ENCODE measurements at regions not wholly inside any gene's neighbourhood (a gene's known extent, or its start where the extent isn't known, plus 50 kb on each side); places are given as distances from the start of the nearest gene placed in this dataset.

DNA sequence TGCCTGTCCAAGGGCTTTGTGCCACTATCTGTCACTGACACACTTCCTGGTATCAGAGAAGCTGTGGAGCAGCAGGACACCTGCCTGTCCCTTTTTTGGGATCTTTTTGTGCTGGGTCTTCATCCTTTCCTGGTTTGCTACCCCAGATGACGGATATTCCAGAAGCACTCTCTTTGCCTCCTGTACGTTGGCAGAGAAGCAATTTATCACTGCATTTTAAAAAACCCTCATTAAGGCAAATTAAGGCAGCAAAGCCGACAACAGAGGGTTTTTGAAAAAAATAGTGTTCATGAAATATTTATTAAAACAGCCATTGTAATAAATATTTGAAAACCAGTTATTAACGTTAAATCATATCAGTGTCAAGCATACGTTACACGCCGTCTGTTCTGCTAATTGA, 209.6 kb upstream of the NTM start:
- TF ChIP-seq, protein P1, sequence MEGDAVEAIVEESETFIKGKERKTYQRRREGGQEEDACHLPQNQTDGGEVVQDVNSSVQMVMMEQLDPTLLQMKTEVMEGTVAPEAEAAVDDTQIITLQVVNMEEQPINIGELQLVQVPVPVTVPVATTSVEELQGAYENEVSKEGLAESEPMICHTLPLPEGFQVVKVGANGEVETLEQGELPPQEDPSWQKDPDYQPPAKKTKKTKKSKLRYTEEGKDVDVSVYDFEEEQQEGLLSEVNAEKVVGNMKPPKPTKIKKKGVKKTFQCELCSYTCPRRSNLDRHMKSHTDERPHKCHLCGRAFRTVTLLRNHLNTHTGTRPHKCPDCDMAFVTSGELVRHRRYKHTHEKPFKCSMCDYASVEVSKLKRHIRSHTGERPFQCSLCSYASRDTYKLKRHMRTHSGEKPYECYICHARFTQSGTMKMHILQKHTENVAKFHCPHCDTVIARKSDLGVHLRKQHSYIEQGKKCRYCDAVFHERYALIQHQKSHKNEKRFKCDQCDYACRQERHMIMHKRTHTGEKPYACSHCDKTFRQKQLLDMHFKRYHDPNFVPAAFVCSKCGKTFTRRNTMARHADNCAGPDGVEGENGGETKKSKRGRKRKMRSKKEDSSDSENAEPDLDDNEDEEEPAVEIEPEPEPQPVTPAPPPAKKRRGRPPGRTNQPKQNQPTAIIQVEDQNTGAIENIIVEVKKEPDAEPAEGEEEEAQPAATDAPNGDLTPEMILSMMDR (IDR thresholded peaks at IDR 0.05) = no peak
- no peak for ATAC-seq (ENCODE audit: low FRiP score)
- no peak for DNase-seq (ENCODE audit: low spot score)

DNA sequence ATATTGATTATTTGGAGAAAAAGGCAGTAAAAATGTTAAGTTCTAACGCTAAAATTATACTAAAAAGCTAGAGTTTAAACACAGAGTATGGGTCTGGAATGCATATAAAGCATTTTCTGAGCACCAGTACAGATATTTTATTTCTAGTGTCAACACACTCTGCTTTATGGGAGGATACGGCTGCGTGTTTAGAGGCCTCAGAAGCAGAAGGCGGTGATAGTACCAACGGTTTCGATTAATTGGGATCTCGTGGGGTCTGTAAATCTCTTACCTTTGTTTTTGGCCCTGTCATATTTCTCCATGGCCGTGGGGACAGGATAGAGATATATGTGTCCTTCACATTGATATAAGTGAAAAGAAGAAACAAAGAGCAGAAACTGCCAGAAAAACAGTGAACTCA, 206.8 kb upstream of the NTM start:
- no peak for ATAC-seq (ENCODE audit: low FRiP score)
- TF ChIP-seq, protein P1 (IDR thresholded peaks at IDR 0.05) = no peak

DNA sequence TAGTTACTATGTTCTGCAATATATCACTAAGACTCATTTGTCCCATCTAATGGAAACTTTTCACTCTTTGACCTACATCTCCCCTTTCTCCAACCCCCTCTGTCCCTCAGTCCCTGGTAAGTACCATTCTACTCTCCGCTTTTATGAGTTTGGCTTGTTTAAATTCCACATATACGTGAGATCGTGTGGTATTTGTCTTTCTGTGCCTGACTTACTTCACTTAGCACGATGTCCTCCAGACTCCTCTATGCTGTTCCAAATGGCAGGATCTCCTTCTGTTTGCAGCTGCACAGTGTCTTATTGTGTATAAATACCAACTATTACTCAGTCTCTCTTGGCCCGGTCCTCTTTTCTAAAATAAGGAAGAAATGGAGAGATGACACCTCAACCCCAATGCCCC, 205.4 kb upstream of the NTM start:
- ATAC-seq (ENCODE audit: low FRiP score) = no peak
- no peak for DNase-seq (ENCODE audit: low spot score)
- TF ChIP-seq, protein P1 (IDR thresholded peaks at IDR 0.05) = no peak

More for the DNA sequence above, 206.8 kb upstream of the NTM start:
- DNase-seq (ENCODE audit: low spot score) = no peak

DNA sequence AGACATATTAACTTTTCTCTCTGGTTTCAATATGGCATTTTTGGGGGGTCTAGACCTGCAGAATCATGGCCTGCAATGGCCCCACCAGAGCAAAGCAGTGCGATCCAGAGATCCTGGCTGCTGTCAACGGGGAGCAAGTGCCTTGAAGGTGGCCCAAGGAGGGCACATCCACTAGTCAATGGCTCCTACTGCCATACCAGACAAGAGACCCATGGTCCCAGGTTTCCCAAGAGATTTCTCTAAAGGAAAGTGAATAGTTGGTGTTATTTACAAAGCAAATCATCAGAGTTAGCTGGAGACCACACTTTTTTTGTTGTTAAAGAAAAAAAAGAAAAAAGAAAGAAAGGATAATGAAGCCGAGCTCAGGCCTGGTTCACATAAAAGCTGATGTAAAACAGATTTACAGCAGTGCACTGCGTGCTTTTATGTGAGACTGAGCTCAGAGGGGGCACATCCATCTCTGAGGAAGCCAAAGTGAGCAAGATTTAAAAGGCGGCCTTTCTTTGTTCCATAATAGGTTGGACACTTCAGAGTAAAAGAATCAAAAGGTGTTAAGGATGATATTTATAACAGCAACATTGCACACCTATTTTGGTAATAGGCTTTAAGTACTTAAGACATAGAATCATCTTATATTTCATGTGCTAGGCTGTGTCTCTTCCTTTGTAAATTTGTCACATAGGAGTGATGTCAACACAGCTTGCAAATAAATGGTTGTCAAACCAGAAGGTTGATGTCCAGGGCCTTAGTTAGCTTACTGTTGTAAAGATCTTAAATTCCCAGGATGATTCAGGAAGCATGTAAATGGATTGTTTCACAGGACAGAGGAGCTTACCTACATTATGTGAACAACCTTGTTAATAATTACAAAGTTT, 201.3 kb upstream of the NTM start:
- TF ChIP-seq, protein P1 (IDR thresholded peaks at IDR 0.05) = no peak
- no peak for ATAC-seq (ENCODE audit: low FRiP score)

DNA sequence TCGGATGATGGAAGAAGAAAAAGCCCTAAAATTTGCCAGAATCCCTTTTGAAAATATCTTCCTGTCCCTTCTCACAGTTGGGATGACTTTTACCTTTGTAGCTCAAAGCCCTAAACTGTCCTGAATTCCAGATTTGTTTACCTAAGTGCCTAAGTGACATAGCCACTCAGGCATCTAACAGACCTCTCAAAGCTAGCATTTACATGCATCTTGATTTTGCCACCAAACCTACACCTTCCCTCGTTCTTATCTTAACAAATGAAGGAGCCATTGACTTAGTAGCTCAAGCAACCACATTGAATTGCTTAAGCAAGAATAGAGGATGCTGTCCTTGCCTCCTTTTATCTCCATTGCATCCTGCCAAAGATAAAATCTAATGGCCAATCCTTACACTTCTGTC, 198.4 kb upstream of the NTM start:
- DNase-seq (ENCODE audit: low spot score) (no peak), ATAC-seq (ENCODE audit: low FRiP score) (no peak)
- TF ChIP-seq, protein P1 (IDR thresholded peaks at IDR 0.05) = no peak

More for the DNA sequence above, 201.3 kb upstream of the NTM start:
- DNase-seq (ENCODE audit: low spot score) = no peak

DNA sequence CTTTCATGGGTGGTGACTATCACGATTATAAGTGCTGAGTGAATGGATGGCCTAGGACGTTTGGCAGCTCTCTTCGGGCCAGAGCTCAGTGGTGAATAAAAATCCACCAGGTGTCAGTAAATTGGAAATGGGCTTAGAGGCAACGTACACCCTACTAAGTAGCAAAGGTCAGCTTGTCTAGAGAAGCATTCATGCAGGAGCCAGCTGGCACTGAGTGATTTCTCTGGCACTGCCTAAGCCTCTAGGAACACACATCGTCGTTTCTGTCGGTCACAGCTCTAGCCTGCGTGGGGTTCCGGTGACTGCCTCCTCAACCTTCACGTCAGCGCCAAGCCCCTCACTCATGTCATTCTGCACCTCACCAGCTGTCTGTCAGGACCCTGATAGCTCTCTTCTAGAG, 192.4 kb upstream of the NTM start:
- ATAC-seq (ENCODE audit: low FRiP score) (no peak), DNase-seq (ENCODE audit: low spot score) (no peak)
- TF ChIP-seq, protein P1 (IDR thresholded peaks at IDR 0.05) = no peak

DNA sequence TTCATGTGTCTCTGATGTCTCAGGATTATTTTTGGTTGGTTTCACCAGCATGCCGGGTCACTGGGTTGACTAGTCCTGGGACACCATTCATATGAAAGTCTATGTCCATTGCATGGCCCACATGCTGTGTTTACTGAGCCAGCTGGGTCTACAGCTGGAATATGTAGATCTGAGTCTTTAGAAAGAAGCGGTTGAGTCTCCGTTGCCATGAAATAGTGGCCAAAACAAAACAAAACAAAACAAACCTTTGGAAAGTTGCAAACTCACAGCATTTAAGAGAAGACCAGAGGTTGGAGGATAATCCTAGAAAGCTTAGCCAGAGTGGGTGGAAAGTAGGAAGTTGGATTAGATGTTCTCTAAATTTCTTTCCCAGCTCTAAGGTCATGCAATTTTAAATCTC, 191.8 kb upstream of the NTM start:
- TF ChIP-seq, protein P1 (IDR thresholded peaks at IDR 0.05) = no peak
- no peak for ATAC-seq (ENCODE audit: low FRiP score)
- DNase-seq (ENCODE audit: low spot score) = no peak

Data from omental fat pad (tissue), 3 donors.